ENCODE measurements at regions not wholly inside any gene's neighbourhood (a gene's known extent, or its start where the extent isn't known, plus 50 kb on each side); places are given as distances from the start of the nearest gene placed in this dataset.
"Not testable (repeated sequence)": the region's sequence is repeated elsewhere in the genome, so short reads cannot be mapped to it uniquely, and the experiment has no call there.

DNA sequence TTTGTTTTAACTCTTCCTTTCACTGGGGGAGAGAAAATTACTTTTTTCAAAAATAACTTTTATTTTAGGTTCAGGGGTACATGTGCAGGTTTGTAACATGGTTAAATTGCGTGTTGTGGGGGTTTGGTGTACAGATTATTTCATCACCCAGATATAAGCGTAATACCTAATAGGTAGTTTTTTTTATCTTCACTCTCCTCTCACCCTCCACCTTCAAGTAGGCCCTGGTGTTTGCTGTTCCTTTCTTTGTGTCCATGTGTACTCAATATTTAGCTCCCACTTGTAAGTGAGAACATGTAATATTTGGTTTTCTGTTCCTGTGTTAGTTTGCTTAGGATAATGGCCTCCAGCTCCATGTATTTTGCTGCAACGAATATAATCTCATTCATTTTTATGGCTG lies 389.5 kb upstream of the PCSK5 start:
- not testable (repeated sequence) for TF ChIP-seq ZNF274 (IDR thresholded peaks at IDR 0.05; ENCODE audit: low read depth, low read length); SUZ12 (IDR thresholded peaks at IDR 0.05; ENCODE audit: extremely low read depth, insufficient read depth, insufficient read length)

Measured in NT2/D1 (cell line).